ENCODE measurements at regions not wholly inside any gene's neighbourhood (a gene's known extent, or its start where the extent isn't known, plus 50 kb on each side); places are given as distances from the start of the nearest gene placed in this dataset.

GRCh38 chr11:104325093-104325492 lies 161.1 kb upstream of the PDGFD start:
- no peak for DNase-seq

DNA sequence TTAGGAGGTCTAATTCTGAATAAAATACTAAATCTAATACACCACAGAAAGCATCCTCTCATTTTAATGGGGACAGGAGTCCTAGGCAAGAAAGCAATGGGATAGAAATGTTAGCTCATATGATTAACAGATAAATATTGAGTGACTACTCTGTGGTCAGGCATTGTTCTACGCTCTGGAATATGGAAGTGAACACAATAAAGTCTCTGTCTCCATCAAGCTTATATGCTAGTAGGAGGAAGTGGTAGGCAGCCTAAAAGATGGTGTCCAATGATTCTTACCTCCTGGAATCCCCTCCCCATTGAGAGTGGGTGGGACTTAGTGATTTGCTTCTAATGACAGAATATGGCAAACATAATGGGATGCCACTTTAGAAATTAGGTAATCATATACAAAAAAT lies 160.3 kb upstream of the PDGFD start:
- DNase-seq = no peak

GRCh38 chr11:104323841-104324240 lies 159.9 kb upstream of the PDGFD start:
- DNase-seq = no peak

DNA sequence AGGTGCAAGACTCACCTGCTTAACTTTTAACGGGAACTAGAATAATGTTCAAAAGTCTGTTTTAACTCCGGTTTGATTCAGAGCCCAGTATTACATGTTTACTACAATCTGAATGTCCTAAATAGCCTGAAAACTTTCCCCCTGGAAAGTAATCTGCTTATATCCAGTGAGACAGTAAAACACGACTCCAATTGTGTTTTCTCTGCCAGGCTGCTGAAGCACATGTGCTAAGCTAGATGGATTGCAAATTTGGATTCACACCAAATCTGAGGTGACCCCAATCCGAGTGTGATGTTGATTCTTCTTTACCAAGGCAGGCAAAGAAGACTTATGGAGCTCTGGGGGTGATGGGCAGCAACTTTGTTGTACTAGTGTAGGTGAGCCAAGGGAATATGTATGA lies 158.7 kb upstream of the PDGFD start:
- DNase-seq = no peak

GRCh38 chr11:104320956-104321355 lies 157.0 kb upstream of the PDGFD start:
- DNase-seq = no peak

GRCh38 chr11:104320097-104320496 lies 156.2 kb upstream of the PDGFD start:
- DNase-seq = no peak

DNA sequence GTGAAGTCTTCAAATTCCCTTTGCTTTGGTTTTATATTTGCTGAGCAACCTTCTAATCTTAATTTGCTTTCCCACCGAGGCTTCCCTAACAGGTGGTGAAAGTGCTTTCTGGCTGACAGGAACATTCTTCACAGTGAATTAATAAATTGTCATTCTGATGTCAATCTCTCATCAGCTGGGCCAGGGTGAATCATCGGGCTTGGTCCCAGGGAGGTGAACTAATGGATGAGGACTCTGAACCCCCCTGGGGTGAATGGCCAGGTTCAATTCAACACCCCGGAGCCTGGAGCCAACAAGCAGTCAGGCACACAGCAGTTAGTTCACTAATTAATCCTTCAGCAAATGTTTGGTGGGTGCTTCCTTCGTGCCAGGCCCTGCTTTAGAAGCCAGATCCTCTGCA lies 155.4 kb upstream of the PDGFD start:
- DNase-seq = no peak

GRCh38 chr11:104306862-104307474 lies 143.0 kb upstream of the PDGFD start:
- DNase-seq = no peak

- DNase-seq = no peak
Observed at GRCh38 chr11:104301776-104302175, 137.8 kb upstream of the PDGFD start.

DNA sequence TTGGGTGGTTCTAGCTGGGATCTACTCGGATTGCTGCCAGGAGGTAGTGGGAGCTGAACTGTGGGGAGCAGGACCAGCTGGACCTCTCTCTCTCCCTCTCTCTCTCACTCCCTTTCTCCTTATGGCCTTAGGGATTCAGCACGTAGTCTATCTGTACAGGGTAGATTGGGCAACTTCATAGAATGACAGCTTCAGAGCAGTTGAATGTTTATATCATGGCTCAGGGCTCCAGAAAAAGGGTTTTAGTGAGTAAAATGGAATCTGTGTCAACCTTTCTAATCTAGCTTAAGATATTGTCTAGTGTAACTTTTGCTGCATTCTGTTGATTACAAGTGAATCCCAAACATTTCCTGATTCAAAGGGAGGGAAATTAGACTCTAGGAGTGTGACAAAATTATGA lies 127.7 kb upstream of the PDGFD start:
- DNase-seq = no peak

DNA sequence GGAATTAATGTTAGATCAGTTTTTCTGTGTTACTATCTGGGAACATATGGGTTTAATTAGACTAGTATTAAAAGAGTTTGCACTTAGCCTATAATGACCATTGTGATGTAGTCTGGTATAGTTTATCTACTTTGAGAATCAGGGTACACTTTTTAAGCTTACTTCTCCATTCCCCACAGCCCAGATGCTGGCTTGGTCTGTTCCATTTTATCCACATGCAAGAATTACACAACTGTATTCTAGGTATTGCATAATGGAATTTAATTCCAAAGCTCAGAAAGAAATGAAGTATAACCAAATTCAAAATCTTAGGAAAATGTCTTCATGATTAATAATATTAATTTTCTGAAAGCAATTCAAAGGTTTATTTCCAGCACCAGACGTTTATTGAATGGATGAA lies 122.2 kb upstream of the PDGFD start:
- DNase-seq = no peak

- DNase-seq = no peak
Observed at GRCh38 chr11:104279587-104279986, 115.6 kb upstream of the PDGFD start.

- no peak for DNase-seq
Observed at GRCh38 chr11:104275992-104276391, 112.0 kb upstream of the PDGFD start.

GRCh38 chr11:104260456-104260855 lies 96.5 kb upstream of the PDGFD start:
- no peak for DNase-seq

GRCh38 chr11:104259121-104259610 lies 95.2 kb upstream of the PDGFD start:
- DNase-seq = no peak

- no peak for DNase-seq
Observed at GRCh38 chr11:104256525-104256924, 92.6 kb upstream of the PDGFD start.

- DNase-seq = no peak
Observed at GRCh38 chr11:104254347-104254746, 90.4 kb upstream of the PDGFD start.

DNA sequence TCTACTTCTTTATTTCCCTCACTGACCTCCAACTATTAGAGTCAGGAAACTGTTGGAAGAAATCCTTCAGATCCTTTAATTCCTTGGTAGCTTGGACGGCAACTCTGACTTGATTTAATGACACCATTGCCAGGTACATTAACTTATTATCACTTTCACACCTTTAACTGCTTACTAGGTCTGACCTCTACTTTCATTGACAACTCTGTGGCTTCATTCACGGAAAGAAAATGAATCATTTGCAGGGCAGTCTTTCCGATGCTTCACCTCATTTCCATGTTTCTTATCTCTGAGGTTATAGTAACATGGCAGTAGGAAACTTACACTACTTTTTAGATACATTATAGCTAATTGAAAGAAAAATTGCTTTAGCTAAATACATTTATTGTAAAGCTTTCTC lies 82.6 kb upstream of the PDGFD start:
- no peak for DNase-seq

DNA sequence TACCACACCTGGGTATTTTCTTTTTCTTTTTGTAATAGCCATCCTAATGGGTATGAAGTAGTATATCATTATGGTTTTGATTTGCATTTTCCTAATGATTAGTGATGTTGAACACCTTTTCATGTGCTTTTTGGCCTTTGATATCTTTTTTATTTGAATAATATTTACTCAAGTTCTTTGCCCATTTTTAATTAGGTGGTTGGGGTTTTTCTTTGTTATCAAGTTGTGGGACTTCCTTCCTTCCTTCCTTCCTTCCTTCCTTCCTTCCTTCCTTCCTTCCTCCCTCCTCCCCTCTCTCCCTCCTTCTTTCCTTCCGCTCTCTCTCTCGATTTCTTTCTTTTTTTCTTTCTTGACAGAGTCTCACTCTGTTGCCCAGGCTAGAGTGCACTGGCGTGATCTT lies 75.0 kb upstream of the PDGFD start:
- no peak for DNase-seq

DNA sequence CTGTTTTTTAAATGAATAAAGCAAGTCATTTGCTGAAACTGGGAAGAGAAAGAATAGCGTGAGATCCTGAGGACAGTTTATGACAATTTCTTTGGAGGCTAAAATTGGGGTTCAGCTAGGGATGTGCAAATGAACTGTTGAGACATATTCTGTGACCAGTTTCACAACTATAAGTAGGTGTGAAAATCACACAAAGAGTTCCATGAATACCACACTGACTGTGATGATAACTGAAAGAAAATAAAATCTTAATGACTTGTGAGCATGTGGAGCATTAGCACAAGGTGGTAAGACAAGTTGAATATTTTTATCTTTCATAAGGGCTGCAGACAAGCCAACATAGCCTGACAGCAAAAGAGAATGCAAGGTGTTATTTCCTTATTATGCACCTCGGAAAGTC lies 61.1 kb upstream of the PDGFD start:
- DNase-seq = no peak

GRCh38 chr11:104222464-104222863 lies 58.5 kb upstream of the PDGFD start:
- no peak for DNase-seq

DNA sequence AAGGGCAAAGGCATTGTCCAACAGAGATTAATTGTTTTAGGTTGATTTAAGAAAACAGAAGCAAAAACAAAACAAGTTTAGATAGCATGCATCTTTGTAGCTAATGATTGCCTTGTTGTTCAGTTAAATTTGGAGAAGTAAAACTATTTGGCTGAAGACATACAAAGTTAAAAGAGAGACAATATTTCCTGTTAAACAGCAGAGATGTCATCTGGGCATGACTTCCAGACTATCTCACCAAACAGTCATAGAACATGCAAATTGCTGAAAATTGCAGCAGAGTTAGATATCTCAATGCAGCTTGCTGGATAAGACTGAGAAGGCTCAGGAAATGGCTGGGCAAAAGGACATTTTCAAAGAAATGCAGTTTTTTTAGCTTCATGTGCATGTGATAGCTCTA lies 57.5 kb upstream of the PDGFD start:
- no peak for DNase-seq

DNA sequence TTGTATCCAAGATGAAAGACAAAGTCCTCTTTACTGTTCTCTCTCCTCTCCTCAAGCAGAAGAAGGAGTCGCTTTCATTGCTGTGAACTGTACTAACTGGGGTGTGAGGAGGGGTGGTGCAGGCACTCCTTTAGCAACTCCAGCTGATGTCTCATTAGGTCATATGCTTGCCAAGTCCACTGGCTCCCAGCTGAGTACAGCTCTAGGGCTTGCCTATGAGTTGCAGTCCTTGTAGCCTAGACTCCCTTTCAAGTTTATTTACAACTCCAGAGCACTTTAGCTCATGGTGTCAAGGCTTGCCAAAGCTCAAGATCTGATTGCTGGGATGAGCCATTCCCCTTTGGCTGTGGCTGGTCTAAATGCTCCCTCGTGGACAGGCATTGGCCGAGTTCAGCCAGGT lies 55.1 kb upstream of the PDGFD start:
- DNase-seq = no peak

GRCh38 chr11:104214517-104214916 lies 50.6 kb upstream of the PDGFD start:
- no peak for DNase-seq

All from NCI-H1417 treated with DMSO at 0.1 percent for 48 hours (cell line).